Upper lobe of right lung (tissue), 1 donor: ENCODE measurements at regions not wholly inside any gene's neighbourhood (a gene's known extent, or its start where the extent isn't known, plus 50 kb on each side); places are given as distances from the start of the nearest gene placed in this dataset.

Experiments
- ATAC-seq: fragments of 200-7000 bp; cut with Tn5 transposase; one replicate; pipeline ENCODE4 v1.9.1; 2020; ENCODE audit warnings: mild to moderate bottlenecking, moderate library complexity
- DNase-seq: peaks from one replicate; pipeline ENCODE4 v3.0.0-alpha.2; 2020
- H3K27ac ChIP-seq: fragments of 200-600 bp; one replicate; pipeline ENCODE4 v1.8.0; 2022
- H3K27me3 ChIP-seq: fragments of 200-600 bp; one replicate; pipeline ENCODE4 v1.8.0; 2022; ENCODE audit warnings: mild to moderate bottlenecking
- H3K36me3 ChIP-seq: fragments of 200-600 bp; one replicate; pipeline ENCODE4 v1.8.0; 2022
- H3K4me1 ChIP-seq: fragments of 200-600 bp; one replicate; pipeline ENCODE4 v1.8.0; 2022
- H3K4me3 ChIP-seq: fragments of 200-600 bp; one replicate; pipeline ENCODE4 v1.8.0; 2022; ENCODE audit warnings: mild to moderate bottlenecking
- H3K9me3 ChIP-seq: fragments of 200-600 bp; one replicate; pipeline ENCODE4 v1.8.0; 2022
- CTCF ChIP-seq: fragments of 200-600 bp; IDR thresholded peaks from one replicate; pipeline ENCODE4 v1.8.0; 2022; ENCODE audit warnings: antibody characterized with exemption
- intact Hi-C: fragments of 100-400 bp; cut with DNase I; formaldehyde crosslinking; loops from one replicate; pipeline ENCODE4 v1.11.0; 2022
- donor health status: DM: no; HTN: yes; CAD: no; lungs with severe emphysema.

GRCh38 chr2:17306219-17306618 is 212.0 kb downstream of the RAD51AP2 start:
- no peak overlapping the region for H3K4me3 ChIP-seq
- H3K27me3 ChIP-seq = no peaks in the 10 kb centered on the region
- TF ChIP-seq CTCF = no peak
- ATAC-seq (no peak), DNase-seq (no peak)
- intact Hi-C loops = no loop called here
- no peaks in the 10 kb centered on the region for H3K36me3 ChIP-seq
- H3K27ac ChIP-seq = no peak overlapping the region
- no peaks in the 10 kb centered on the region for H3K4me1 ChIP-seq
- H3K9me3 ChIP-seq = no peaks in the 10 kb centered on the region

DNA sequence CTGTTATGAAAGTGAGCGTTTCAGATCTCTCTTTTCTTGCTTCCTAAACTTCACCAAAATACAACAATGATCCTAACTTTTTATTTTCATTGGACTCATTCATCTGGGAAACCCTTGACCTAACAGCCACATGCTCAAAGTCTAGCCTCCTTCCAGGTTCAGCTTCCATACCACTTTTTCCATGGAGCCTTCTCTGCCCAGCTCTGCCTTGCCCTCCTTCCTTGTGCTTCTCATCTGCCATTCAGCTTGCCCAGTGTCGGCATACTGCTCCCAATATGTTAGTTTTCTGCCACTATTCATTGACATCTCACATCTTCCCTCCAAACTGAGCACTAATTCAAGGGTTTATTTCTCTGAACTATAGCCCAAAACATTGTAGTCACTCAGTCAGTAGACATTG is 214.7 kb downstream of the RAD51AP2 start:
- Histone ChIP-seq H3K27me3 (no peaks in the 10 kb centered on the region), H3K27ac (no peak overlapping the region), H3K36me3 (no peaks in the 10 kb centered on the region), H3K4me1 (no peaks in the 10 kb centered on the region), H3K4me3 (no peak overlapping the region), H3K9me3 (no peaks in the 10 kb centered on the region)
- ATAC-seq = no peak
- intact Hi-C loops = no loop called here
- no peak for TF ChIP-seq CTCF
- no peak for DNase-seq

DNA sequence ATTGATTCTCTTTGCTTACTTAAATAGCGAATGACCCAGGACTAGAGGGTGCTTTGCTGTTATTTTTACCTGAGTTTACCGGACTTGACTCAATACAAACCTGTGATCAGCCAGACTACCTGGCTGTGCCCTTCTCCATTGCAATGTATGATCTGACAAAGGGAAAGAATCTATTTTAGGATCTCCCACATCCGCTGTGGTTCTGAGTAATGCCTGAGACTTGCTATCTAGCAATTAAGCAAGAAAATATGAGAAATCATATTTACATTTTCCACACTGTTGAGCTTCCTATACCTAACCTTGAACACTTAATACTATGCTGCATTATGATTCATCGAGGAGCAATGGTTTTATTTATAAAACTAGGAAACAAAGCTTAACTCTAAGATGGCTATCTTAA is 215.2 kb downstream of the RAD51AP2 start:
- Histone ChIP-seq H3K9me3 (no peaks in the 10 kb centered on the region), H3K4me3 (no peak overlapping the region), H3K27ac (no peak overlapping the region), H3K4me1 (no peaks in the 10 kb centered on the region), H3K27me3 (no peaks in the 10 kb centered on the region), H3K36me3 (no peaks in the 10 kb centered on the region)
- no peak for TF ChIP-seq CTCF
- no peak for DNase-seq
- intact Hi-C loops = no loop called here
- ATAC-seq = no peak

DNA sequence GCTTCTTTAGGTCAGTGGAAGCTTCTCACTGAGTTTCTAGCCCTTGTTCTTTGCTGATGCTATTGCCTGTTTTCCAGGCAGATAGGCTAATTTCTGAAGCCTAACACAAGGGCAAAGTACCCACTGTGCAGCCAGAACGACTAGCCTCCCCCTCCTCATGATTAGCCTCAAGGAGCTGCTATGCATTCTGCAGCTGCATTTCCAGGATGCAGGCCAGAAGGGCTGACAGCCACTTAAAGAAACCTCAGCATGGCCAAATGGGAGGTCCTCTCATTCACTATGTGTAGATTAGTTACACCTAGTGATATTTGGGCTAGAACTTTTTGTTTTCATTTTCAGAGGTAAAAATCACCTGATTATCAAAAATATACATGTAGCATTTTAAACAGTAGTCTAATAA is 216.0 kb downstream of the RAD51AP2 start:
- Histone ChIP-seq H3K27ac (no peak overlapping the region), H3K36me3 (no peaks in the 10 kb centered on the region), H3K4me3 (no peak overlapping the region), H3K27me3 (no peaks in the 10 kb centered on the region), H3K4me1 (no peaks in the 10 kb centered on the region), H3K9me3 (no peaks in the 10 kb centered on the region)
- ATAC-seq (no peak), DNase-seq (no peak)
- intact Hi-C loops = no loop called here
- no peak for TF ChIP-seq CTCF

- no peak overlapping the region for H3K27ac ChIP-seq
- intact Hi-C loops = no loop called here
Observed at GRCh38 chr2:17301437-17301836, 216.8 kb downstream of the RAD51AP2 start.

More at GRCh38 chr2:17301437-17301836, 216.8 kb downstream of the RAD51AP2 start:
- no peaks in the 10 kb centered on the region for H3K27me3 ChIP-seq
- ATAC-seq (no peak), DNase-seq (no peak)
- H3K4me1 ChIP-seq = no peaks in the 10 kb centered on the region
- no peak overlapping the region for H3K4me3 ChIP-seq
- H3K9me3 ChIP-seq = no peaks in the 10 kb centered on the region
- H3K36me3 ChIP-seq = no peaks in the 10 kb centered on the region
- TF ChIP-seq CTCF = no peak
